ENCODE measurements at regions not wholly inside any gene's neighbourhood (a gene's known extent, or its start where the extent isn't known, plus 50 kb on each side); places are given as distances from the start of the nearest gene placed in this dataset.

DNA sequence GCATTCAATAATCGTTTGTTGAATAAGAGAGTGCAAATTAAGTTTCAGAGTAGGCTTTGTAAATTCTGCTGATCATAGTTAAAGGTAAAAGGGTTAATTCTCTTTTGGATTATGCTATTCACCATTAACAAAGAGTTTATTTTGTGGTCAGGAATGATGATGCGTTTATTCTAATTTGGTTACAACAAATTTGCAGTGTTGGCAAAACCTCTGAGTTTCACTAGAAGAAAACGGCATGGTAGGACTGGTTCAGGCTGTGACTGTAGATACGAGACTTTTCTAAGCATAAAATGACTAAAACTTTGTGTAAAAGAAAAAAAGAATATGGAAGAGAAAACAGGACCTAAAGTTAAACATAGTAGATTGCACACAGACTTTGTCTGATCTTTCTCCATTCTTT lies 234.7 kb downstream of the TLR4 start:
- Histone ChIP-seq H3K4me1 (ENCODE audit: control insufficient read depth, insufficient read depth, low read length) (no peaks in the 10 kb centered on the region), H3K36me3 (ENCODE audit: control insufficient read depth in 2 of 2, insufficient read depth in 2 of 2, low read length in 1 of 2) (no peaks in the 10 kb centered on the region), H3K4me2 (ENCODE audit: control insufficient read depth, insufficient read depth) (no peak overlapping the region), H2AFZ (ENCODE audit: control insufficient read depth, low read depth, low read length) (no peak overlapping the region), H3K27me3 (replicated peaks in 1 of 2; ENCODE audit: control insufficient read depth in 2 of 2, insufficient read depth in 2 of 2, low read length in 1 of 2) (no peaks in the 10 kb centered on the region), H4K20me1 (ENCODE audit: control insufficient read depth, insufficient read depth) (no peaks in the 10 kb centered on the region), H3K9ac (ENCODE audit: control insufficient read depth, insufficient read depth, low read length) (no peak overlapping the region), H3K9me3 (replicated peaks; ENCODE audit: control insufficient read depth, insufficient read depth, low read length) (no peaks in the 10 kb centered on the region), H3K4me3 (no peak overlapping the region), H3K79me2 (ENCODE audit: control insufficient read depth, insufficient read depth, low read length) (no peaks in the 10 kb centered on the region), H3K27ac (ENCODE audit: control insufficient read depth, insufficient read depth) (no peak overlapping the region)
- ChIA-PET CTCF (no interaction called here), SMC1A (ENCODE audit: uncharacterized antibody, unreplicated experiment) (no interaction called here), POLR2A (no interaction called here), RAD21 (ENCODE audit: unreplicated experiment) (no interaction called here)
- in situ Hi-C loops (cut with MboI) (no loop called here), intact Hi-C loops (cut with micrococcal nuclease; ENCODE audit: unreplicated experiment) (no loop called here)
- no TSS peak for BruUV-seq (replicated peaks)
- no peak for FAIRE-seq
- no peak for DNase-seq (ENCODE audit: low read depth, low spot score)
- no peak for TF ChIP-seq IKZF2 (IDR thresholded peaks at IDR 0.05)
- no peak for TF ChIP-seq BMI1 (IDR thresholded peaks at IDR 0.05; ENCODE audit: borderline replicate concordance)
- TF ChIP-seq MXI1 (IDR thresholded peaks at IDR 0.05; ENCODE audit: low read depth, low read length) = no peak
- TF ChIP-seq SIX5 (IDR thresholded peaks at IDR 0.05; ENCODE audit: low read depth, low read length, severe bottlenecking) = no peak
- no peak for TF ChIP-seq MEF2B (IDR thresholded peaks at IDR 0.05; ENCODE audit: partially characterized antibody, poor library complexity, severe bottlenecking)
- TF ChIP-seq SP1 (IDR thresholded peaks at IDR 0.05; ENCODE audit: low read depth, low read length) = no peak
- no peak for TF ChIP-seq FOXK2 (IDR thresholded peaks at IDR 0.05)
- no peak for TF ChIP-seq MEF2A (IDR thresholded peaks at IDR 0.05; ENCODE audit: insufficient read depth, low read depth, low read length)
- TF ChIP-seq NFYB (IDR thresholded peaks at IDR 0.05; ENCODE audit: insufficient read depth, low read depth, low read length) = no peak
- TF ChIP-seq ATF7 (IDR thresholded peaks at IDR 0.05; ENCODE audit: low read depth) = no peak
- TF ChIP-seq, protein P1, sequence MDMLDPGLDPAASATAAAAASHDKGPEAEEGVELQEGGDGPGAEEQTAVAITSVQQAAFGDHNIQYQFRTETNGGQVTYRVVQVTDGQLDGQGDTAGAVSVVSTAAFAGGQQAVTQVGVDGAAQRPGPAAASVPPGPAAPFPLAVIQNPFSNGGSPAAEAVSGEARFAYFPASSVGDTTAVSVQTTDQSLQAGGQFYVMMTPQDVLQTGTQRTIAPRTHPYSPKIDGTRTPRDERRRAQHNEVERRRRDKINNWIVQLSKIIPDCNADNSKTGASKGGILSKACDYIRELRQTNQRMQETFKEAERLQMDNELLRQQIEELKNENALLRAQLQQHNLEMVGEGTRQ (IDR thresholded peaks at IDR 0.05; ENCODE audit: borderline replicate concordance, low read depth, low read length) = no peak
- TF ChIP-seq BHLHE40 (IDR thresholded peaks at IDR 0.05; ENCODE audit: borderline replicate concordance in 1 of 2, low read depth in 2 of 2, low read length in 1 of 2) = no peak
- no peak for TF ChIP-seq MYB (IDR thresholded peaks at IDR 0.05; ENCODE audit: borderline replicate concordance, low read depth, low read length)
- TF ChIP-seq, protein P2, sequence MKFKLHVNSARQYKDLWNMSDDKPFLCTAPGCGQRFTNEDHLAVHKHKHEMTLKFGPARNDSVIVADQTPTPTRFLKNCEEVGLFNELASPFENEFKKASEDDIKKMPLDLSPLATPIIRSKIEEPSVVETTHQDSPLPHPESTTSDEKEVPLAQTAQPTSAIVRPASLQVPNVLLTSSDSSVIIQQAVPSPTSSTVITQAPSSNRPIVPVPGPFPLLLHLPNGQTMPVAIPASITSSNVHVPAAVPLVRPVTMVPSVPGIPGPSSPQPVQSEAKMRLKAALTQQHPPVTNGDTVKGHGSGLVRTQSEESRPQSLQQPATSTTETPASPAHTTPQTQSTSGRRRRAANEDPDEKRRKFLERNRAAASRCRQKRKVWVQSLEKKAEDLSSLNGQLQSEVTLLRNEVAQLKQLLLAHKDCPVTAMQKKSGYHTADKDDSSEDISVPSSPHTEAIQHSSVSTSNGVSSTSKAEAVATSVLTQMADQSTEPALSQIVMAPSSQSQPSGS (IDR thresholded peaks at IDR 0.05; ENCODE audit: low read length) = no peak
- TF ChIP-seq, protein P3, sequence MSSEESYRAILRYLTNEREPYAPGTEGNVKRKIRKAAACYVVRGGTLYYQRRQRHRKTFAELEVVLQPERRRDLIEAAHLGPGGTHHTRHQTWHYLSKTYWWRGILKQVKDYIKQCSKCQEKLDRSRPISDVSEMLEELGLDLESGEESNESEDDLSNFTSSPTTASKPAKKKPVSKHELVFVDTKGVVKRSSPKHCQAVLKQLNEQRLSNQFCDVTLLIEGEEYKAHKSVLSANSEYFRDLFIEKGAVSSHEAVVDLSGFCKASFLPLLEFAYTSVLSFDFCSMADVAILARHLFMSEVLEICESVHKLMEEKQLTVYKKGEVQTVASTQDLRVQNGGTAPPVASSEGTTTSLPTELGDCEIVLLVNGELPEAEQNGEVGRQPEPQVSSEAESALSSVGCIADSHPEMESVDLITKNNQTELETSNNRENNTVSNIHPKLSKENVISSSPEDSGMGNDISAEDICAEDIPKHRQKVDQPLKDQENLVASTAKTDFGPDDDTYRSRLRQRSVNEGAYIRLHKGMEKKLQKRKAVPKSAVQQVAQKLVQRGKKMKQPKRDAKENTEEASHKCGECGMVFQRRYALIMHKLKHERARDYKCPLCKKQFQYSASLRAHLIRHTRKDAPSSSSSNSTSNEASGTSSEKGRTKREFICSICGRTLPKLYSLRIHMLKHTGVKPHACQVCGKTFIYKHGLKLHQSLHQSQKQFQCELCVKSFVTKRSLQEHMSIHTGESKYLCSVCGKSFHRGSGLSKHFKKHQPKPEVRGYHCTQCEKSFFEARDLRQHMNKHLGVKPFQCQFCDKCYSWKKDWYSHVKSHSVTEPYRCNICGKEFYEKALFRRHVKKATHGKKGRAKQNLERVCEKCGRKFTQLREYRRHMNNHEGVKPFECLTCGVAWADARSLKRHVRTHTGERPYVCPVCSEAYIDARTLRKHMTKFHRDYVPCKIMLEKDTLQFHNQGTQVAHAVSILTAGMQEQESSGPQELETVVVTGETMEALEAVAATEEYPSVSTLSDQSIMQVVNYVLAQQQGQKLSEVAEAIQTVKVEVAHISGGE (CRISPR knock-in tag; IDR thresholded peaks at IDR 0.05) = no peak
- TF ChIP-seq SUPT20H (IDR thresholded peaks at IDR 0.05; ENCODE audit: borderline replicate concordance, control insufficient read depth, low read depth, low read length) = no peak
- no peak for TF ChIP-seq RAD21 (IDR thresholded peaks at IDR 0.05; ENCODE audit: insufficient read depth, low read depth, low read length)
- TF ChIP-seq ZZZ3 (IDR thresholded peaks at IDR 0.05; ENCODE audit: control insufficient read depth, insufficient read length, low read depth) = no peak
- WGBS (ENCODE audit: insufficient coverage, insufficient replicate concordance, low lambda C conversion rate, missing lambda C conversion rate) = 10% methylated on average over 4 of the region's 4 CpGs
- ATAC-seq = no peak

All from GM12878 (cell line).